Urothelium cell line (cell line): ENCODE measurements at regions not wholly inside any gene's neighbourhood (a gene's known extent, or its start where the extent isn't known, plus 50 kb on each side); places are given as distances from the start of the nearest gene placed in this dataset.
A peak's percentile ranks its signal among the peaks of the same experiment; 100 is the strongest.
"Not testable (repeated sequence)": the region's sequence is repeated elsewhere in the genome, so short reads cannot be mapped to it uniquely, and the experiment has no call there.

Experiments used
- DNase-seq: peaks from one replicate; pipeline ENCODE4 v3.0.0; 2011; ENCODE audit warnings: low spot score, mixed read lengths
- FAIRE-seq: peaks from 2 replicates; lab custom pipeline; 2011; peaks lifted over from hg19 to GRCh38; lab: Jason Lieb, UNC

- DNase-seq (no peak), FAIRE-seq (no peak)
Measured at GRCh38 chr3:72505539-72506405, 342.5 kb downstream of the SHQ1 start.

GRCh38 chr3:72497501-72497900 is 350.7 kb downstream of the SHQ1 start:
- DNase-seq, FAIRE-seq: not testable (repeated sequence)

- DNase-seq, result no peak
- FAIRE-seq, result no peak
Measured at GRCh38 chr3:72496051-72496670, 352.1 kb downstream of the SHQ1 start.

GRCh38 chr3:72494626-72495025 is 353.6 kb downstream of the SHQ1 start:
- DNase-seq (no peak), FAIRE-seq (no peak)

GRCh38 chr3:72494130-72494529 is 354.1 kb downstream of the SHQ1 start:
- FAIRE-seq (no peak), DNase-seq (no peak)

- DNase-seq, result peak; percentile 81
- no peak for FAIRE-seq
Measured at GRCh38 chr3:72492240-72492639, 356.0 kb downstream of the SHQ1 start.

GRCh38 chr3:72490688-72491435 is 357.4 kb downstream of the SHQ1 start:
- DNase-seq, result no peak
- no peak for FAIRE-seq

GRCh38 chr3:72489901-72490300 is 358.3 kb downstream of the SHQ1 start:
- FAIRE-seq, result no peak
- DNase-seq, result no peak

- peak; percentile 21 for DNase-seq
- FAIRE-seq, result no peak
Measured at GRCh38 chr3:72488738-72489035, 359.6 kb downstream of the SHQ1 start.

GRCh38 chr3:72487946-72488737 is 360.1 kb downstream of the SHQ1 start:
- peak; percentile 50 for FAIRE-seq

GRCh38 chr3:72487078-72487765 is 361.0 kb downstream of the SHQ1 start:
- DNase-seq, result peak; percentile 91
- peak; percentile 90 for FAIRE-seq

More at GRCh38 chr3:72487946-72488737, 360.1 kb downstream of the SHQ1 start:
- DNase-seq, result no peak

- FAIRE-seq (no peak), DNase-seq (no peak)
Measured at GRCh38 chr3:72485641-72486040, 362.6 kb downstream of the SHQ1 start.

GRCh38 chr3:72483554-72484104 is 364.6 kb downstream of the SHQ1 start:
- DNase-seq (no peak), FAIRE-seq (no peak)

- peak; percentile 35 for FAIRE-seq
- peak; percentile 76 for DNase-seq
Measured at GRCh38 chr3:72482589-72483321, 365.5 kb downstream of the SHQ1 start.

- DNase-seq, result no peak
- FAIRE-seq, result no peak
Measured at GRCh38 chr3:72481542-72481941, 366.7 kb downstream of the SHQ1 start.

- DNase-seq (no peak), FAIRE-seq (no peak)
Measured at GRCh38 chr3:72480366-72480765, 367.9 kb downstream of the SHQ1 start.

GRCh38 chr3:72479651-72480215 is 368.5 kb downstream of the SHQ1 start:
- no peak for DNase-seq
- no peak for FAIRE-seq

- FAIRE-seq (no peak), DNase-seq (no peak)
Measured at GRCh38 chr3:72476139-72476483, 372.1 kb downstream of the SHQ1 start.
